ENCODE measurements at regions not wholly inside any gene's neighbourhood (a gene's known extent, or its start where the extent isn't known, plus 50 kb on each side); places are given as distances from the start of the nearest gene placed in this dataset.

DNA sequence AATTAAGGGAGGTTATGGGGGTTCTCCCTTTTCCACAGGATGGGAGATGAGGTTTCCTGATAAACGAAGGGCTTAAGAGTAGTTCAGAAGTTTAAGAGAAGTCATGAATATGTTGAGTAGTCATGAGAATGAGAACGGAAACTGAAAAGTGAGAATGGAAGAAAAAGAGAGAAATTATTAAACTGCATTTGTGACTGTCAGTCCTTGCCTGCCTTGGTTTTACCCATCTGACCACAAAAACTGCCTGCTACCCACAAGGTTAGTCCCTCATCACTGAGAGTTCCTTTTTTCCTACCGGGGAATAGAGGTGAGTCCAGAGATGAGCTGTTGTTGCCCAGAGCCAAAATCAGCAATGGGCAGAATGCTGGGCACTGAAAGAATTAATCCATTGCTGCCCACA, 174.1 kb upstream of the BET1 start:
- Histone ChIP-seq H3K18ac (ENCODE audit: low read length) (no peak overlapping the region), H2AK5ac (ENCODE audit: low read length) (no peak overlapping the region), H3K79me1 (ENCODE audit: low read length) (peaks cover 2% of the 10 kb centered on the region), H2AFZ (ENCODE audit: insufficient read depth, low read length, poor library complexity) (no peak overlapping the region), H3K4me1 (ENCODE audit: control insufficient read depth in 1 of 2, insufficient read depth in 2 of 2, low read length in 2 of 2) (peaks cover 0 to 5% of the 10 kb centered on the region in 2 experiments), H3K23ac (ENCODE audit: low read length) (no peak overlapping the region), H4K91ac (ENCODE audit: low read depth, low read length) (no peak overlapping the region), H3K4me2 (ENCODE audit: low read length) (no peak overlapping the region), H3K9ac (ENCODE audit: low read length) (no peak overlapping the region), H3K4me3 (ENCODE audit: low read depth, low read length) (no peak overlapping the region), H4K12ac (ENCODE audit: low read depth, low read length) (no peak overlapping the region), H3K79me2 (ENCODE audit: control insufficient read depth, insufficient read depth, low read length, poor library complexity) (no peaks in the 10 kb centered on the region), H2BK12ac (ENCODE audit: low read length) (no peak overlapping the region), H3K4ac (ENCODE audit: low read depth, low read length) (no peak overlapping the region), H3K36me3 (ENCODE audit: control insufficient read depth in 1 of 2, insufficient read depth in 2 of 2, low read length in 2 of 2) (no peaks in the 10 kb centered on the region), H3K9me3 (ENCODE audit: insufficient read depth, low read depth, low read length) (no peaks in the 10 kb centered on the region), H3K27me3 (ENCODE audit: insufficient read depth, low read length) (no peaks in the 10 kb centered on the region), H2BK5ac (ENCODE audit: low read depth, low read length, poor library complexity) (no peak overlapping the region), H2BK120ac (ENCODE audit: insufficient read depth, low read length, poor library complexity) (no peak overlapping the region), H3K27ac (ENCODE audit: low read depth, low read length) (no peak overlapping the region), H4K8ac (ENCODE audit: low read depth, low read length) (no peak overlapping the region), H3K14ac (ENCODE audit: low read length) (no peak overlapping the region)
- no CpG with 5 or more reads among the region's 3 CpGs for WGBS (ENCODE audit: extremely low coverage, insufficient coverage, insufficient read length)
- DNase-seq: no peak

DNA sequence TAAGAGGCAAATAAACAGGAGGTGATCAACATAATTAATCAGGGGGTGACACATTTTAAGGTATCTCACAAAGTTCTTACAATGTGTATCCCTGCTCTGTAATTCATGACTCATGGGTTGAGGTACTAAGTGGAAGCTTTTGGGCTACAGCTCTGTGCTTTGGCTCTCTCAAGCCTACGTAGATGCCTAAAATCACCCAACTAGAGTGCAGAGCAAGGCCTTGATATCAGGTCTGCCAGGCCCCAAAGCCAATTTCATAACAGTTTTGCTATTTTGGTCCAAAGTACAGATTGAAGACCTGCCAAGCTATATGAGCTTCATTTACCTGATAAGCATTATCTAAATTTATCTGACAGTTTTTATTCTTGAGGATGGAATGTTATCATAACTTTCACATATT, 175.3 kb upstream of the BET1 start:
- H3K27me3 ChIP-seq (ENCODE audit: insufficient read depth, low read length): no peaks in the 10 kb centered on the region
- H3K4me2 ChIP-seq (ENCODE audit: low read length): no peak overlapping the region
- no peak overlapping the region for H4K91ac ChIP-seq (ENCODE audit: low read depth, low read length)
- H3K4ac ChIP-seq (ENCODE audit: low read depth, low read length): no peak overlapping the region
- H3K14ac ChIP-seq (ENCODE audit: low read length): no peak overlapping the region
- no peak overlapping the region for H4K12ac ChIP-seq (ENCODE audit: low read depth, low read length)
- no peak overlapping the region for H2AFZ ChIP-seq (ENCODE audit: insufficient read depth, low read length, poor library complexity)
- H3K79me1 ChIP-seq (ENCODE audit: low read length): peaks cover 5% of the 10 kb centered on the region
- H3K9me3 ChIP-seq (ENCODE audit: insufficient read depth, low read depth, low read length): no peaks in the 10 kb centered on the region
- DNase-seq: no peak
- no peak overlapping the region for H3K23ac ChIP-seq (ENCODE audit: low read length)
- H3K36me3 ChIP-seq (ENCODE audit: control insufficient read depth in 1 of 2, insufficient read depth in 2 of 2, low read length in 2 of 2): no peaks in the 10 kb centered on the region
- no CpG with 5 or more reads among the region's 1 CpG for WGBS (ENCODE audit: extremely low coverage, insufficient coverage, insufficient read length)
- H3K79me2 ChIP-seq (ENCODE audit: control insufficient read depth, insufficient read depth, low read length, poor library complexity): no peaks in the 10 kb centered on the region
- no peak overlapping the region for H3K4me3 ChIP-seq (ENCODE audit: low read depth, low read length)
- H4K8ac ChIP-seq (ENCODE audit: low read depth, low read length): no peak overlapping the region
- peaks cover 0 to 5% of the 10 kb centered on the region in 2 experiments for H3K4me1 ChIP-seq (ENCODE audit: control insufficient read depth in 1 of 2, insufficient read depth in 2 of 2, low read length in 2 of 2)
- no peak overlapping the region for H2BK120ac ChIP-seq (ENCODE audit: insufficient read depth, low read length, poor library complexity)
- no peak overlapping the region for H3K27ac ChIP-seq (ENCODE audit: low read depth, low read length)
- H2AK5ac ChIP-seq (ENCODE audit: low read length): peak overlapping the region; percentile 69
- no peak overlapping the region for H3K9ac ChIP-seq (ENCODE audit: low read length)
- no peak overlapping the region for H2BK5ac ChIP-seq (ENCODE audit: low read depth, low read length, poor library complexity)
- no peak overlapping the region for H2BK12ac ChIP-seq (ENCODE audit: low read length)
- H3K18ac ChIP-seq (ENCODE audit: low read length): no peak overlapping the region

DNA sequence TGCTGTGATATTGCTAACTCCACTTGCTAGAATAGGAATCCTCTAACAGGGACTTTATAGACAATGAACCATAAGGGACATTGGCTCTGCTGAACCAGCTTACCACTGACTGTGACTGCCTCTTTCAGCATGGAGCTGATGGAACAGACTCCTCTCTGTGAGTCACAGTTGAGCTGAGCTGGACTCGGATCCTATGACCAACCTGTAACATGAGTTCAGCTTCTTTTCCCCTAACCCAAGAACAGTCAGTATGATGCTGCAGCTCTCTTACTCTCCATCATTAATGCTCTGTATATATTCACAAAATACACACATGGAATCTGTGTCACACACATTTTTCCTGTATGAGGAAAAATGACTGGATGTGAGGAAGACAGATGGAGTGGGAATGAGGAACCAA, 177.9 kb upstream of the BET1 start:
- Histone ChIP-seq H3K27ac (ENCODE audit: low read depth, low read length) (no peak overlapping the region), H3K79me2 (ENCODE audit: control insufficient read depth, insufficient read depth, low read length, poor library complexity) (no peaks in the 10 kb centered on the region), H3K4me3 (ENCODE audit: low read depth, low read length) (no peak overlapping the region), H2BK12ac (ENCODE audit: low read length) (peak overlapping the region; percentile 37), H2BK5ac (ENCODE audit: low read depth, low read length, poor library complexity) (no peak overlapping the region), H3K14ac (ENCODE audit: low read length) (no peak overlapping the region), H3K4me2 (ENCODE audit: low read length) (no peak overlapping the region), H4K12ac (ENCODE audit: low read depth, low read length) (no peak overlapping the region), H2AFZ (ENCODE audit: insufficient read depth, low read length, poor library complexity) (no peak overlapping the region), H3K9me3 (ENCODE audit: insufficient read depth, low read depth, low read length) (no peaks in the 10 kb centered on the region), H3K4me1 (ENCODE audit: control insufficient read depth in 1 of 2, insufficient read depth in 2 of 2, low read length in 2 of 2) (peaks cover 0 to 5% of the 10 kb centered on the region in 2 experiments), H4K8ac (ENCODE audit: low read depth, low read length) (no peak overlapping the region), H2AK5ac (ENCODE audit: low read length) (no peak overlapping the region), H3K36me3 (ENCODE audit: control insufficient read depth in 1 of 2, insufficient read depth in 2 of 2, low read length in 2 of 2) (no peaks in the 10 kb centered on the region), H3K9ac (ENCODE audit: low read length) (no peak overlapping the region), H3K27me3 (ENCODE audit: insufficient read depth, low read length) (no peaks in the 10 kb centered on the region), H3K18ac (ENCODE audit: low read length) (no peak overlapping the region), H2BK120ac (ENCODE audit: insufficient read depth, low read length, poor library complexity) (no peak overlapping the region), H3K4ac (ENCODE audit: low read depth, low read length) (no peak overlapping the region), H3K79me1 (ENCODE audit: low read length) (peaks cover 5% of the 10 kb centered on the region), H3K23ac (ENCODE audit: low read length) (no peak overlapping the region), H4K91ac (ENCODE audit: low read depth, low read length) (no peak overlapping the region)
- peak; percentile 2 to 22 for DNase-seq
- WGBS (ENCODE audit: extremely low coverage, insufficient coverage, insufficient read length): no CpG with 5 or more reads among the region's 1 CpG

DNA sequence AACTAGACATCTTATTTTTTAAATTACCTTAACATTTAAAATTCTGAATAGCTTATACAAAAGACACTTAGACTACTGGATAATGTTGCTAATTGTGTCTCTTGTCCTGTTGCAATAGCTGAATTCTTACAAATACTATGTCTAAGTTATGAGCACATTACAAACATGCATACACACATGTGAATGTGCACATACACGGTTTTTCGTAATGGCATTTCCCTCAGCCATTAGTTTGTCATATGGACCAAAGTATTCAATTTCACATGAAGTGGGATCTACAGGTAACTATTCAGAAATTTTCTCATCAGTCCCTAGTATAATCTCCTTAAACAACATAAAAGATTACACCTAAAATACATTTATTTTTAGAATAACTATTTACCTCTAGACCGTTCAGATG, 178.6 kb upstream of the BET1 start:
- no peaks in the 10 kb centered on the region for H3K27me3 ChIP-seq (ENCODE audit: insufficient read depth, low read length)
- H3K4ac ChIP-seq (ENCODE audit: low read depth, low read length): no peak overlapping the region
- no peak overlapping the region for H3K14ac ChIP-seq (ENCODE audit: low read length)
- H3K79me2 ChIP-seq (ENCODE audit: control insufficient read depth, insufficient read depth, low read length, poor library complexity): no peaks in the 10 kb centered on the region
- no peak overlapping the region for H4K8ac ChIP-seq (ENCODE audit: low read depth, low read length)
- H3K18ac ChIP-seq (ENCODE audit: low read length): no peak overlapping the region
- DNase-seq: peak; percentile 10 to 69
- no peak overlapping the region for H3K23ac ChIP-seq (ENCODE audit: low read length)
- no peak overlapping the region for H2AFZ ChIP-seq (ENCODE audit: insufficient read depth, low read length, poor library complexity)
- H3K4me1 ChIP-seq (ENCODE audit: control insufficient read depth in 1 of 2, insufficient read depth in 2 of 2, low read length in 2 of 2): peaks cover 0 to 5% of the 10 kb centered on the region in 2 experiments
- no peaks in the 10 kb centered on the region for H3K36me3 ChIP-seq (ENCODE audit: control insufficient read depth in 1 of 2, insufficient read depth in 2 of 2, low read length in 2 of 2)
- H2AK5ac ChIP-seq (ENCODE audit: low read length): no peak overlapping the region
- H2BK5ac ChIP-seq (ENCODE audit: low read depth, low read length, poor library complexity): no peak overlapping the region
- WGBS (ENCODE audit: extremely low coverage, insufficient coverage, insufficient read length): no CpG with 5 or more reads among the region's 3 CpGs
- H3K9ac ChIP-seq (ENCODE audit: low read length): no peak overlapping the region
- no peak overlapping the region for H2BK12ac ChIP-seq (ENCODE audit: low read length)
- H4K91ac ChIP-seq (ENCODE audit: low read depth, low read length): no peak overlapping the region
- no peak overlapping the region for H2BK120ac ChIP-seq (ENCODE audit: insufficient read depth, low read length, poor library complexity)
- H3K4me3 ChIP-seq (ENCODE audit: low read depth, low read length): no peak overlapping the region
- no peaks in the 10 kb centered on the region for H3K9me3 ChIP-seq (ENCODE audit: insufficient read depth, low read depth, low read length)
- no peak overlapping the region for H3K27ac ChIP-seq (ENCODE audit: low read depth, low read length)
- peaks cover 5% of the 10 kb centered on the region for H3K79me1 ChIP-seq (ENCODE audit: low read length)
- no peak overlapping the region for H3K4me2 ChIP-seq (ENCODE audit: low read length)
- H4K12ac ChIP-seq (ENCODE audit: low read depth, low read length): no peak overlapping the region
